Natural killer cell treated with Interleukin-12 subunit alpha and Interleukin-12 subunit beta and Interleukin-15 and Interleukin-18, amount 100 ng/mL, for 72 hours (primary cell): ENCODE measurements at regions not wholly inside any gene's neighbourhood (a gene's known extent, or its start where the extent isn't known, plus 50 kb on each side); places are given as distances from the start of the nearest gene placed in this dataset.

Source experiments
- ATAC-seq, 2 donors: fragments of 150-1000 bp; cut with Tn5 transposase in 1 of 2; sonication (Bioruptor Pico), chemical (Tn5 transposase) in 1 of 2; 2 replicates each; pipeline ENCODE4 v1.10.0; 2021
- DNase-seq: peaks from one replicate; pipeline ENCODE4 v3.0.0; 2022; ENCODE audit warnings: low spot score
- H3K27ac Mint-ChIP-seq, 2 donors: 1 replicate in 1 of 2; 2 replicates in 1 of 2; pipeline ENCODE4 v1.8.0; 2022; ENCODE audit warnings: mixed read lengths in 2 of 2, mild to moderate bottlenecking in 1 of 2, moderate library complexity in 1 of 2
- H3K27me3 Mint-ChIP-seq, 2 donors: 1 replicate in 1 of 2; 2 replicates in 1 of 2; pipeline ENCODE4 v1.8.0; 2022; ENCODE audit warnings: mixed read lengths in 2 of 2
- H3K36me3 Mint-ChIP-seq: one replicate; pipeline ENCODE4 v1.8.0; 2022; ENCODE audit warnings: mixed read lengths
- H3K4me1 Mint-ChIP-seq, 2 donors: 1 replicate in 1 of 2; 2 replicates in 1 of 2; pipeline ENCODE4 v1.8.0; 2022; ENCODE audit warnings: low read depth in 2 of 2, mixed read lengths in 2 of 2, mild to moderate bottlenecking in 1 of 2
- H3K4me3 Mint-ChIP-seq: one replicate; pipeline ENCODE4 v1.8.0; 2022; ENCODE audit warnings: mixed read lengths
- H3K9me3 Mint-ChIP-seq: 2 replicates; pipeline ENCODE4 v1.8.0; 2022; ENCODE audit warnings: mixed read lengths

GRCh38 chr7:42698600-42699374 lies 213.1 kb downstream of the C7orf25 start:
- no peak for DNase-seq
- Mint-ChIP-seq H3K4me3 (no peak overlapping the region), H3K9me3 (no peaks in the 10 kb centered on the region), H3K4me1 (no peaks in the 10 kb centered on the region), H3K27me3 (peaks cover 4 to 9% of the 10 kb centered on the region in 2 donors), H3K36me3 (no peaks in the 10 kb centered on the region), H3K27ac (no peak overlapping the region)
- no peak for ATAC-seq

- no peak overlapping the region for H3K27ac Mint-ChIP-seq
- H3K9me3 Mint-ChIP-seq = no peaks in the 10 kb centered on the region
- no peak overlapping the region for H3K4me3 Mint-ChIP-seq
- H3K4me1 Mint-ChIP-seq = no peaks in the 10 kb centered on the region
- H3K27me3 Mint-ChIP-seq = peaks cover 4 to 9% of the 10 kb centered on the region in 2 donors
- ATAC-seq = no peak
- no peaks in the 10 kb centered on the region for H3K36me3 Mint-ChIP-seq
- no peak for DNase-seq
These were observed 216.9 kb downstream of the C7orf25 start for GRCh38 chr7:42694894-42695507.

GRCh38 chr7:42693722-42694121 lies 218.1 kb downstream of the C7orf25 start:
- Mint-ChIP-seq H3K27me3 (peaks cover 4 to 9% of the 10 kb centered on the region in 2 donors), H3K36me3 (no peaks in the 10 kb centered on the region)
- DNase-seq = no peak

GRCh38 chr7:42692621-42693020 lies 219.2 kb downstream of the C7orf25 start:
- no peak for DNase-seq
- no peaks in the 10 kb centered on the region for H3K4me1 Mint-ChIP-seq
- peaks cover 4 to 9% of the 10 kb centered on the region in 2 donors for H3K27me3 Mint-ChIP-seq
- no peaks in the 10 kb centered on the region for H3K36me3 Mint-ChIP-seq
- no peak overlapping the region for H3K4me3 Mint-ChIP-seq
- no peaks in the 10 kb centered on the region for H3K9me3 Mint-ChIP-seq
- ATAC-seq = no peak
- no peak overlapping the region for H3K27ac Mint-ChIP-seq

More at GRCh38 chr7:42693722-42694121, 218.1 kb downstream of the C7orf25 start:
- no peak for ATAC-seq
- no peak overlapping the region for H3K4me3 Mint-ChIP-seq
- no peaks in the 10 kb centered on the region for H3K9me3 Mint-ChIP-seq
- no peaks in the 10 kb centered on the region for H3K4me1 Mint-ChIP-seq
- H3K27ac Mint-ChIP-seq = no peak overlapping the region

- Mint-ChIP-seq H3K36me3 (no peaks in the 10 kb centered on the region), H3K4me3 (no peak overlapping the region), H3K4me1 (no peaks in the 10 kb centered on the region), H3K27ac (no peak overlapping the region), H3K9me3 (no peaks in the 10 kb centered on the region), H3K27me3 (peaks cover 0 to 6% of the 10 kb centered on the region in 2 donors)
- no peak for DNase-seq
- ATAC-seq = no peak
These were observed 220.9 kb downstream of the C7orf25 start for GRCh38 chr7:42690794-42691639.

GRCh38 chr7:42689626-42690025 lies 222.2 kb downstream of the C7orf25 start:
- Mint-ChIP-seq H3K27me3 (peaks cover under 1 to 11% of the 10 kb centered on the region in 2 donors), H3K9me3 (peaks cover 4% of the 10 kb centered on the region), H3K4me1 (no peaks in the 10 kb centered on the region), H3K36me3 (no peaks in the 10 kb centered on the region), H3K4me3 (no peak overlapping the region), H3K27ac (no peak overlapping the region)
- ATAC-seq (no peak), DNase-seq (no peak)

- no peak overlapping the region for H3K4me3 Mint-ChIP-seq
- DNase-seq (no peak), ATAC-seq (no peak)
- H3K9me3 Mint-ChIP-seq = peaks cover 11% of the 10 kb centered on the region
- no peak overlapping the region for H3K27ac Mint-ChIP-seq
- no peaks in the 10 kb centered on the region for H3K36me3 Mint-ChIP-seq
- H3K4me1 Mint-ChIP-seq = no peaks in the 10 kb centered on the region
- H3K27me3 Mint-ChIP-seq = peaks cover 10 to 17% of the 10 kb centered on the region in 2 donors
These were observed 223.9 kb downstream of the C7orf25 start for GRCh38 chr7:42688056-42688371.

GRCh38 chr7:42687211-42688055 lies 224.4 kb downstream of the C7orf25 start:
- Mint-ChIP-seq H3K27me3 (peaks cover 10 to 17% of the 10 kb centered on the region in 2 donors), H3K27ac (no peak overlapping the region), H3K36me3 (no peaks in the 10 kb centered on the region), H3K9me3 (peaks cover 11% of the 10 kb centered on the region), H3K4me1 (no peaks in the 10 kb centered on the region), H3K4me3 (no peak overlapping the region)
- ATAC-seq (no peak), DNase-seq (no peak)

- ATAC-seq (no peak), DNase-seq (no peak)
- Mint-ChIP-seq H3K4me1 (no peaks in the 10 kb centered on the region), H3K9me3 (peaks cover 11% of the 10 kb centered on the region), H3K4me3 (no peak overlapping the region), H3K27me3 (peaks cover 10 to 17% of the 10 kb centered on the region in 2 donors), H3K36me3 (no peaks in the 10 kb centered on the region), H3K27ac (no peak overlapping the region)
These were observed 225.2 kb downstream of the C7orf25 start for GRCh38 chr7:42686594-42687156.

- no peak for ATAC-seq
- no peak overlapping the region for H3K4me3 Mint-ChIP-seq
- peaks cover 11% of the 10 kb centered on the region for H3K9me3 Mint-ChIP-seq
- no peak for DNase-seq
- no peaks in the 10 kb centered on the region for H3K4me1 Mint-ChIP-seq
- no peaks in the 10 kb centered on the region for H3K36me3 Mint-ChIP-seq
- no peak overlapping the region for H3K27ac Mint-ChIP-seq
- H3K27me3 Mint-ChIP-seq = peaks cover 10 to 17% of the 10 kb centered on the region in 2 donors
These were observed 226.0 kb downstream of the C7orf25 start for GRCh38 chr7:42685911-42686310.

GRCh38 chr7:42677751-42678699 lies 233.8 kb downstream of the C7orf25 start:
- H3K9me3 Mint-ChIP-seq = peaks cover 5% of the 10 kb centered on the region
- H3K4me3 Mint-ChIP-seq = no peak overlapping the region
- DNase-seq = no peak
- H3K36me3 Mint-ChIP-seq = peaks cover 5% of the 10 kb centered on the region
- no peaks in the 10 kb centered on the region for H3K4me1 Mint-ChIP-seq
- H3K27me3 Mint-ChIP-seq = peaks cover 3 to 16% of the 10 kb centered on the region in 2 donors
- H3K27ac Mint-ChIP-seq = no peak overlapping the region
- ATAC-seq = no peak

- peaks cover under 1% of the 10 kb centered on the region for H3K9me3 Mint-ChIP-seq
- H3K4me3 Mint-ChIP-seq = no peak overlapping the region
- no peak for ATAC-seq
- DNase-seq = no peak
- H3K4me1 Mint-ChIP-seq = no peaks in the 10 kb centered on the region
- peaks cover 3 to 10% of the 10 kb centered on the region in 2 donors for H3K27me3 Mint-ChIP-seq
- H3K36me3 Mint-ChIP-seq = peaks cover under 1% of the 10 kb centered on the region
- H3K27ac Mint-ChIP-seq = no peak overlapping the region
These were observed 237.3 kb downstream of the C7orf25 start for GRCh38 chr7:42674541-42674940.
